ENCODE measurements at regions not wholly inside any gene's neighbourhood (a gene's known extent, or its start where the extent isn't known, plus 50 kb on each side); places are given as distances from the start of the nearest gene placed in this dataset.
"Not testable (repeated sequence)": the region's sequence is repeated elsewhere in the genome, so short reads cannot be mapped to it uniquely, and the experiment has no call there.

DNA sequence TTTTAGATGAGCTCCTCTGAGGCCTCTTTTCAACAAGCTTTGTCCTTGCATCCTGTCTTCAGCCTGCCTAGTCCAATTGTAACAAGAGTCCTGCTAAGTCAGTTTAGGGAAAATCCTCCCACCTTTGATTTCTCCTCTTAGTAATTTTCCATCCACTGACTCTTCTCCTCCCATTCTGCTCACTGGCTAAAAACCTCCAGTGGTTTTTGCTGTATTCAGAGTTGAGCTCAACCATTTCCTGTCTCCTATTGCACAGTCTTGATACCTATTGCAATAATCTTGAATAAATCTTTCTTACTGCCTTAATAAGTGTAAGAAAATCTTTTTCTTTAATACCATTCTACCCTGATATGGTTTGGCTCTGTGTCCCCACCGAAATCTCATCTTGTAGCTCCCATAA lies 117.8 kb upstream of the ENPP6 start:
- no peak for DNase-seq (ENCODE audit: low read depth in 2 of 2)

DNA sequence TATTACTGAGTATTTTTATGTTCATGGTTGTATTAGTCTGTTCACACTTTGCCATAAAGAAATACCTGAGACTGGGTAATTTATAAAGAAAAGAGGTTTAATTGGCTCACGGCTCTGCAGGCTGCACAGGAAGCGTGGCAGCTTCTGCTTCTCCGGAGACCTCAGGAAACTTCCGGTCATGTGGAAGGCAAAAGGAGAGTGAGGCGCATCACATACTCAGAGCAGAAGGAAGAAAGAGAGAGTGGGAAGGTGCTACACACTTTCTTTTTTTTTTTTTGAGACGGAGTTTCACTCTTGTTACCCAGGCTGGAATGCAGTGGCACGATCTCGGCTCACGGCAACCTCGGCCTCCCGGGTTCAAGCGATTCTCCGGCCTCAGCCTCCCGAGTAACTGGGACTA lies 115.8 kb upstream of the ENPP6 start:
- DNase-seq (ENCODE audit: low read depth in 2 of 2) = not testable (repeated sequence)

DNA sequence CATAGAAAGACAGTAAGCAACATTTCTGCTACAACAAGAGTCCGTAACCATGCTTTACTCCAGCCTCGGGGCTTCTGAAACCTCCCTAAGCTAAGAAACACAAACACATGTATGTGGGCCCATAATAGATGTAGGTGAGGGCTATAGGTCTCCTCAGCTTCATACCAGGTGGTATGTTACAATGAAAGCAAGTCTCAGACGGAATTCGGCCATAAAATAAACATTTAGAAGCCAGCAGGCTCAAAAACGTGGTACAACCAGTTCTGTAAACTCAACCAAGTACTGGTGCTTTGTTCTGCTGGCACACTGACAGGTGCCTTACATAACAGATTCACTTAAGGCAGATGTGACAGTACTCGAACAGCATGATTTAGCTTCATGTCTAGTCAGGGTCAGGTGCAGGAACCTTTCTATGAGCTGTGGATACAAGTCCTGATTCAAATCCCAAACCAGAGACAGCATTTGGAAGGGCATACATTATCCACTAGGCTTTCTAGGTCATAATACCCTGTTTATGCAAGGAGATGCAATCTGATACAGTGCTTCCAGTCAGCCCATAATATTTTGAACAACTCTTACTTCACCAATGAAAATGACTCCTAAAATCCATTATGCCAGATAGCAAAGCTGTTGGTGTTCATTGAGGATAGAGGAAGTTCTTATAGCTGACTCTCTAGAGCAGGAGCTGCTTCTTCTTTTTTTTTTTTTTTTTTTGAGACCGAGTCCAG lies 113.8 kb upstream of the ENPP6 start:
- no peak for DNase-seq (ENCODE audit: low read depth in 2 of 2)

DNA sequence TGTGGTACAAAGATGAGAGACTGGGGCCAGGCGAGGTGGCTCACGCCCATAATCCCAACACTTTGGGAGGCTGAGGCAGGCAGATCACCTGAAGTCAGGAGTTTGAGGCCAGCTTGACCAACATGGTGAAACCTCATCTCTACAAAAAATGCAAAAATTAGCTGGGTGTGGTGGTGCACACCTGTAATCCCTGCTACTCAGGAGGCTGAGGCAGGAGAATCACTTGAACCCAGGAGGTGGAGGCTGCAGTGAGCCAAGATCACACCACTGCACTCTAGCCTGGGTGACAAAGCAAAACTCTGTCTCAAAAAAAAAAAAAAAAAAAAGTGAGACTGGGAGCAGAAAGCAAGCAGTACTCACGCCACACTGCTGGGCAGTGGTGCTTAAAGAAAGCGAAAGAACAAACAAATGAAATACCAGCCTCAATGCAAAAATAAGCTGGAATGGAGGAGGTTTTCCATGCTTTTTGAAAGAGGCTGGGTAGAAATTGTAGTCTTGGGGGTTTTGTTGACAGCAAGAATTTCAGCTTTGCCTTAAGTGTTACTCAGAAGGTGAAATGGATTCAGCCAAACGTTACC lies 112.9 kb upstream of the ENPP6 start:
- not testable (repeated sequence) for DNase-seq (ENCODE audit: low read depth in 2 of 2)

DNA sequence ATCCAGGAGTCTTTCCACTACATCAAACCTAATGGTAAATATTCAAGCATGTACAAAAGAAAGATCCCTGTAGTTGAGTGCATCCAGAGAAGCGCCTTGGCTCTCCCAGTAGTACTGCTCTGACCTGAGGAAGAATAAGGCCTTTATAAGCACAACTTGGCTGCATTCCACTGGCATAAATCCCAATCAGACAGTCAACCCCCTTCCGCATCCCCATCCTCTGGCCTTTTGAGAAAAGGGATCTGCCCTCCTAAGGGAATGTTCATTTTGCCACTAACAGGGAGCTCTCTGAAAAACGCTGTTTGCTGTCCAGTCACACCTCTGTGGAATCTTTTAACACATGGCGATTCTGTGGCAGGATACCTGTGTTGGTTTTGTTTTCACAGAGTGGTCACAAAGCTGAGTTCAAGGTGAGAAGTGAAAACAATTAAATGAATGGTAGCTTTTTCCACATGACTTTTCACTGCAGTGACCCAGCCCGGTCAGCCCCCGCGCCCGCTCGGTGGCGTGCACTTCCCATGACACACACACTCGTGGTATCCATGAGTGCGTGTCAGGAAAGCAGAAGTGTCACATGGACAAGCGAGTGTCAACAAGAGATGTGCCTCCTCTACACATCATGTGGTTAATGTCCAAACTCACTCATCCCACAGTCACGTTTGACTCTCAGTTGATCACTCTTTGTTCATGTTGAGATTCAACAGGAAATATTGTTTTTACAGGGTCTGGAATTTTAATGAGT lies 112.2 kb upstream of the ENPP6 start:
- no peak for DNase-seq (ENCODE audit: low read depth in 2 of 2)

DNA sequence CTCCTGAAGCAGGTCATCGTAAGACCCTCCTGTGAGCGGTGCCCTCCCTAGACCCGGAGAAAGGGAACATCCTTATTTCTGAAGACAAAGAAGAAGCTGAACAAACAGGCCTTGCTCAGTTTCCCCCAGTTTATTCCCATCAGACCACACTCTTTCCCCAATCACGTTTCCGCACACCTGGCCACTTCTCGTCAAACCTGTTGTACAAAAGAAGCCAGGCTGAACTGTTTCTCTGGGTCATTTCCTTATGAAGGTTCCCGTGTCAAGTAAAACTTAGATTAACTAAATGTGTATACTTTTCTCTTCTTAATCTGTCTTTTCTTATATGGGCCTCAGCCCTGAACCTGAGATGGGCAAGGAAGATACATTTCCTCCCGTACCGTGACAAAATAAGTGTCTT lies 111.6 kb upstream of the ENPP6 start:
- DNase-seq (ENCODE audit: low read depth in 2 of 2) = no peak

DNA sequence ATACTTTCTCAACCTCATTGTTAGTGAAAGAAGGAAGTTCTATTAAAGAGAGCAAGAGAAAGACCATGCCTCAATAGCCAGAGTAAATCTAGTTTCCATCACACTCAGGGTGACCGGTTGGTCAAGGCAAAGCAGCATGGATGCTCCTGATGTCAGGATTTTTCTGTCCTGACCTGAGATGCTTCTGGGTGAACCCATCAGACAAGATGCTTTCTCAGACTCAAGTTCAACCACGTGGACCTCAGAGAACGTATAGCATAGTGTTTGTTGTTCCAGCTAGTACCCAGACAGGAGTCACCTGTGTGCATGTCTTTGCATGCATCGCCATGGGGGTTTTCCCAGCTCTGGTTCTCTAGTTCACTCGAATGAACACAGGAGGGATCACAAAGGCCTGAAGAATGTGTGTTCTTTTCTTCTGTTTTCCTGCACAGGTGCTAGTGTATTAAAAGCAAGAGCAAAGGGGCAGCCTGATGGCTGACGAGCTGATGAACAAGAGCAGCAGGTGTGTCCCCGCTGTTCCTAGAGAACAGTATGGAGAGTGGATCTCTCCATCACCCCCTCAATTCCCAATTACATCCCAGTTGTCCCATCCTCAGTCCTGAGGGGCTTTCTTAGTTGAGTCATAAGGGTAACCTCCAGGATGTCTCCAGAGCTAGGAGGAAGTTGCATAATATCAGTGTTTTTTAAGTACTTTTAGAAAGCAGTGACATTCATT lies 110.5 kb upstream of the ENPP6 start:
- no peak for DNase-seq (ENCODE audit: low read depth in 2 of 2)

DNA sequence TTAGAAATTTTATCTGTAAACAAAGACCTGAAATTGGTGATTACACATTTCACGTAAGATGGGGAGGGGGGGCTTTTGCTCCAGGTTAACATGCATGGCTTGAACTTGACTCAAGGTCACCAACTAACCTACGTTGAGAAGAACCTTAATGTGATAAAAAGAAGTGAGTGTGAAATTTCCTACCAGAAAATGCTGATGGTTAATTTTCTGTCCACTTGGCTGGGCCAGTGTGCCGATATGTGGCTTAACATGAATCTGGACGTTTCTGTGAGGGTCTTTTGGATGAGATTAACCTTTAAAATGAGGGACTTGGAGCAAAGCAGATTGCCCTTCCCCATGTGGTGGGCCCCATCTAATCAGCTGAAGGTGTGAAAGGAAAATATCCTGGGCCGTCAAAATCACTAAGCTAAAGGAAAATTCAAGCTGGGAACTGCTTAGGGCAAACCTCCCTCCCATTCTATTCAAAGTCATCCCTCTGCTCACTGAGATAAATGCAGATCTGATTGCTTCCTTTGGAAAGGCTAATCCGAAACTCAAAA lies 107.3 kb upstream of the ENPP6 start:
- no peak for DNase-seq (ENCODE audit: low read depth in 2 of 2)

DNA sequence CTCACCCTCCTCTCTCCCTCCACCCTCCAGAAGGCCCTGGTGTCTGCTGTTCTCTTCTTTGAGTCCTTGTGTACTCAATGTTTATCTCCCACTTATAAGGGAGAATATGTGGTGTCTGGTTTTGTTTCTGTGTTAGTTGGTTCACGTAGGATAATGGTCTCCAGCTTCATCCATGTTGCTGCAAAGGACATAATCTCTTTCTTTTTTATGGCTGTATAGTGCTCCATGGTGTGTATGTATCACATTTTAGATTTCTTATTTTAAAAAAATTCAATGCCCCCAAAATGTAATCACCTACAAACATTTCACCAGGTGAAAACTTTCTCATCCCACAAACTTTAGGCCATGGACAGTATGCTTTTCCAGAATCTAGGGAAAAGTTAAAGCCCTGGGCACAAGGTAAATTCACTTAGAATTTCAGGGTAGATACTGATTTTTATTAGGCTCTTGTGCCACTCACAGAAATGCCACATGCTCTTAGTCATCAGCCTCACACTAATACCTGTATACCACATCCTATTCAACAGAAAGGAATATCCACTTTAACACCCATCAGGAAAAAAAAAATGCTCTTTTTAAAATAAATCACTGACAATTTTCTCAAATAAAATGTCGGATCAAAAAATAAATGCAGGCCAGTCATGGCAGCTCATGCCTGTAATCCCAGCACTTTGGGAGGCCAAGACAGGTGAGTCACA lies 104.8 kb upstream of the ENPP6 start:
- DNase-seq (ENCODE audit: low read depth in 2 of 2) = no peak

DNA sequence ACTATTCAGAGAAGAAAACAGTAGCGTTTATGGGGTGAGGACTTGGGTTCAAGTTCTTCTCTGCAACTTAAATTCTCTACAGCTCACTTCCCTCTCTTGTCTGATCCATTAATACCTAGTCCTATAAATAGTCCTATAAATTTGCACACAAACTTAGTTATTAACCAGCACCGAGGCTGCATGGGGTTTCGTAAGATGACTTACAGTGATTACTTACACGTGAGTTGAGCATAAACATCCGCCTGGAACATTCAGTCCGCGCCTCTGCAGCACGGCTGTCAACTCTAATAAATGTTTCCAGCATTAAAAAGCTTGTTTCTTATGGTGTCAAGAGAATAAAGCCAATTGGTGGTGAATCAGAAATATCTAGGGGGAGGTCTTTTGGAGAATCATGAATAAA lies 103.0 kb upstream of the ENPP6 start:
- no peak for DNase-seq (ENCODE audit: low read depth in 2 of 2)

DNA sequence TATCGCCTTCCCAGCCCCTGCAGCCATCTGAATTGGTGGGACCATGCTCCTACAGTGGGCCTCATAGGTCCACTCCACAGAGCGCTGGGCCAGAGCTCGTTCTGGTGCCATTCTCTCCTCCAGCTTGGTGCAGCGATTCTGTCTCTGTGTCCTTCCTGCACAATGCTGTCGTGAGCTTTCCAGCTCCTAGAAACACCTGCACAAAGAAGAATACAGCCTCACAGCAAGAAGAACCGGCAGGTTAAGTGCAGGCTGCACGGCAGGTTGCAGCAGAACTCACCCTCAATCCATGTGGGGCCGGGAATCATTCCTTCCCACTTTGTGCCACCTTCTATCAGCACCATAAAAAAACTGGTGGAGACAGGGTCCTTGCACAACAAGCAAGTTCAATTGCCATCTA lies 101.2 kb upstream of the ENPP6 start:
- DNase-seq (ENCODE audit: low read depth in 2 of 2) = no peak

DNA sequence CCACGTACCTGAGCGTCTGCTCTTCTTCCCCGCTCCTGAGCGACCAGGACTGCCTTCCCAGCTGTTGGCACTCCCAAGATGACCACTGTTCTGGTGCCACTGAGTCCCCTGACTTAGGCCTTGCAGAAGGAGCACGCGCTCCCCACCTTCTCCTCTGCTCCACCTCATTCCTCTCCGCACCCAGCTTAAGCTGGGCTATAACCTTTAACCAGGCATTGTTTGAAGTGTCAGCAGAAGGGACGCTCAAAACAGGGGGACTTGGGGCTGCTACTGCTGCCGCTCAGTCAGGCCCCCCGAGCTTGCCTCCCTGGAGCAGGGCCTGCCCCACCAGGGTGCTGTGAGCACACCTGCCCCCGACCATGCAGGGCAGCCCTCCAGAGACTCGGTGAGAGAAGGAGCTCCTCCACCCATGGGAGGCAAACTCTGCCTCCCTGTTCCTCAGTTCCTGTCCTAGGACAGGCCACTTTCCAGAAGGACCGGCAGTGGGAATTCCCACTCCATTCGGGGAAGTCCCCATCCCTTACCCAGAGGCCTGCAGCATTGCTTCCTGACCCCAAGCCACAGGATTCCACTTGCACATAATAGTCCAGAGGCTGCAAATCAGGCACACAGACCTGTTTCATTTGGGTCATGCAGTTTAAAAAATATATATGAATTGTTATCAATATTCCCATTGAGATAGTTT lies 99.7 kb upstream of the ENPP6 start:
- DNase-seq (ENCODE audit: low read depth in 2 of 2) = no peak

DNA sequence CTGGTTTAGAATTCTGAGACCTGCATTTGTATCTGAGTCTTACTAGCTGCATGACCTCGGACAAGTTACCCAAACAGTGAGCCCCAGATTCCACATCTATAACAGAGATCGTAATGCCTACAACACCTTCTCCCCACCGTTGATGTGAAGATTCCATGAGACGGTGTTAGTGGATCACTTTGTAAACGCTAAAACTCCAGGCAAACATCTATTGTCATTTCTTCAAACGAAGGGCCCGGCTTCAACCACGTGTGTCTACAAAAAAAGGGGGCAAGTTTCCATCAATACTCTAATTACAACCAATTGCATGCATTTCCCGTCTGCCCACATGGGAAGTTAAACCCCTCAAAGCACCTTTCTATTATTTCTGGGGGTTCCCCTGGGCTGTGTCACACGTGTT lies 99.1 kb upstream of the ENPP6 start:
- no peak for DNase-seq (ENCODE audit: low read depth in 2 of 2)

DNA sequence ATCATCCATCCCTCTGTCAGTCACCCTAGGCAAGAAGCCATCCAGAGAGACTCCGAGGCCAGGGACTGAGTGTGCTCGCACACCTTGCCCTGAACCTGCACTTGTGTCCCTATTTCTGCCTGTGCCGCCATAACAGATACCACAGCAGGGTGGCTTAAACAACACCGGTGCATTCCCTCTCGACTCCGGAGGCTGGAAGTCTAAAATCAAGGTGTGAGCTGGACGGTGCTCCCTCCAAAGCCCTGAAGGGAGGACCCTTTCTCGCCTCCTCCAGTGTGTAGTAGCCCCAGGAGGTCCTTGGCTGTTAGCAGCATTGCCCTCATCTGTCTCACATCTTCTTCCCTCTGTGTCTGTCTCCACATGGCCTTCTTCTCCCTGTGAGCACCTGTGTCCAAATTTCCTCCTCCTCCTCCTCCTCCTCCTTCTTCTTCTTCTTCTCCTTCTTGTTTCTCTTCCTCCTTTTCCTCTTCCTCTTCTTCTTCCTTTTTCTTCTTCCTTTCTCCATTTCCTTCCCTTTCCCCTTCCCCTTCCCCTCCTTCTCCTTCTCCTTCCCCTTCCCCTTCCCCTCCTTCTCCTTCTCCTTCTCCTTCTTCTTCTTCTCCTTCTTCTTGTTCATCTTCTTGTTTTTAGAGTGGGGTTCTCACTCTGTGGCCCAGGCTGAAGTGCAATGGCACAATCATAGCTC lies 98.1 kb upstream of the ENPP6 start:
- no peak for DNase-seq (ENCODE audit: low read depth in 2 of 2)

DNA sequence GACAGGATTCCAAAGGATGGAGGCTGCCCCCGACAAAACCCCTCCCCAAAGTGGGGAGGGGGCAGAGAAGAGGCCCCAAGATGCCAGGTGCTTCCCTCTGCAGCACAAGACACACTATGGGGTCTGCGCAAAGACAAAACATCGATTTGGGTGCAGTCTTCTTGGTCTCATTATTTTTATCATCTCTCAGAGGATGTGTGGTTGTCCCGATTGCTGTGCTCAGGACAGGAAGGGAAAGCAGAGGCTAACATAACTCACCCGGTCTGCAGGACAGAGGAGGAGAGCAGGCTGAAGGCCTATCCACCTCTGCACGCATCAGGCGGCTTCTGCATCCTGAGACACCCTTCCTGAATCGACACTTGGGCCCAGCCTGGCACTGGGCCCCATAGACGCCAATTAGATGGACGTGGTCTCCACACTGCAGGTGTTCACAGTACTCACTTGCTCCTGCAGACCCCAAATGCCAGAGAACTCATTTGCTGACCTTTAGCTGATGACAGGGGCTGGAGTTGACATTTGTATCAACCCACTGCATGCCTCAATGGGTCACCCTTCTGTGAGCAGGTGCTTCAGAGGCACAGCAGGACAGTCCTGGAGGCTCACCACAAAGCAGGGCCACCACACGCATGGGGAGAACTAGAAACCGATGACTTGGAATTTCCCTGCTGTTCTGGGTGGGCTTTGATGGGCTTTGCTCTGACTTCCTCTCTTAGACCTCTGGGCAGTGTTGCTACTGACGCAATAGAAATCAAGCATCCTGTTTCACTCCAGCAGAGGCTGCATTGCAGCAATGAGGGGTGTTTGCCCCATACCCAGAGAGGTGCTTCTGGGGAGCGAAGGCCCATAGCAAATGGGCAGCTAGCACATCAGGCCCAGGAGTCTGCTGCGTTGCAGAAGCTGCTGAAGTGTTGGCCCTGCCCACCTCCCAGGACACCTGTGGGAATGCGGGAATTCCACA lies 96.3 kb upstream of the ENPP6 start:
- no peak for DNase-seq (ENCODE audit: low read depth in 2 of 2)

DNA sequence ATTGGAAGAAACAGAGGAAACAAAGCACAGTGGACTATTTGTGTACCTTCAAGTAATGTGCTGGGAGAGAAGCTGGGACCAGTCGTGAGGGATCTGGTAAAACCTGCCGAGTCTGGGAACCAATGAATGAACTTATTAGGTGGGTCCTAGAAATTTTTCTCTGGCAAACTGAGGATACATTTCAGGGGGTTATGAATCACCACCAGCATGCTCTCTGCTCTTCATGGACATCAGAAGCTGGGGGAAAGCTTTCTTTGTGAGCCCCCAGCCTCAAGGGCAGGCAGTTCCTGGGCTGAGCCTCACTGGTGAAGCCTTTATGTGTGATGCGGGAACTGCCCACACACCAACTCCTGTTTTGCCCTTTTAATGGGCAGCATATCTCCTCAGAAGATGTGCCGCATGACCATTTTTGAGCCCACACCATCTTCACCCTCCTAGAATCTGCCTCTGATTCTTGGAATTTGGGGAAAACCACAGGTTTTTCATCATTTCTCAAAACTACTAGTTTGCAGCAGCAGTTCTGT lies 95.4 kb upstream of the ENPP6 start:
- no peak for DNase-seq (ENCODE audit: low read depth in 2 of 2)

DNA sequence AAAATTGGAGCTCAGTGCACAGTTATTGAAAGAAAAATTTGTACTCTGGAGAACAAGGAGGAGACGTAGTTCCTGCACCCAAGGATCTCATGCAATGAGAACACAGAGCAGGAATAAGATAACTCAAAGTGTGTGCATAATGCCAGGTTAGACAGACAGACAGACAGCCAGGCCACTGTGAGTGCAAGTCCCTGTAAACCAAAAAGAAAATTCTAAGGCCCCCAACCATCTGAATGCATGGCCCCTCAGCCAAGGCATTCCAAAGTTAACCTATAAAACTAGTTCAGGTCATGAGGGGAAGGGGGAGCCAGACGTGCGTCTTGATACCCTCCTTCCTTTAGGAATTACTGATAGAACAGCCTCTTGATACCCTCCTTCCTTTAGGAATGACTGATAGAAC lies 94.5 kb upstream of the ENPP6 start:
- no peak for DNase-seq (ENCODE audit: low read depth in 2 of 2)

DNA sequence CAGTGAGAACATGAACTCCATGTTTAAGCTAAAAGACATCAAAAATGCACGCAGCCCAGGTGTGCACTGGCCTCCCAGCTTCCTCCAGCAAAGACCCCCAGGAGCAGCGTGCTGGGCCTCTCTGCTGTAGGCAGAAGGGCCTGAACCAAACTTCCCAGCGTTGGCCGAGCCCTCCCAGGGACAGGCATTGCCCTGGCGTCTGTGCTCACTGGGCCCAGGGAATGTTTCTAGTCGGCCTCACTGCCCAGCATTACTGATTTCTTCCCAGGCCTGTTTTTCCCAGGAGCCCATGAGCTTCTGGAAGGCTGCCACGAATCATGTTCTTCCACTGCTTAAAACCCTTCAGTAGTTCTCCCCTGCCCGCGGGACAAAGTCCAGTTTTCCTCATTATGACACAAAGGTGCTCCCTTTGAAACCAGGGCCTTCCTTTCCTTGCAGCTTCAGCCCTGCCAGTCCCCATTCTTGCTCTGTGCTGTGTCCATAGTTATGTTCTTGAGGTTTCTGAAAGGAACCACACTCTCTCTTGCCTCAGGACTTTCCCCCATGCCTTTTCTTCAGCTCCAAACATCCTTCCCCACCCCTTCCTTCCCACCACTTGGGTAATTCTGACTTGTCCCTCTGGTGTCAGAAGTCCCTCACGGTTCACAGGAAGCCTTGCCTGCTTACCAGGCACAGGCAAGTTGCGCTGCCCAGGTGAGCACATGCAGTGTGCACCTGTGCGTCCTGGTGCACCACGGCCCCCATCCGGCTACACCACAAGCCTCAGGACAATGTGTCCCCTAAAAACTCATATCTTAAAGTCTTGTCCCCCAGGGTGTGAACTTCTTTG lies 93.4 kb upstream of the ENPP6 start:
- DNase-seq (ENCODE audit: low read depth in 2 of 2) = no peak
